Epidermal melanocyte (primary cell): ENCODE measurements at regions not wholly inside any gene's neighbourhood (a gene's known extent, or its start where the extent isn't known, plus 50 kb on each side); places are given as distances from the start of the nearest gene placed in this dataset.
"Not testable (repeated sequence)": the region's sequence is repeated elsewhere in the genome, so short reads cannot be mapped to it uniquely, and the experiment has no call there.

Experiments used
- DNase-seq: peaks from one replicate; pipeline ENCODE4 v3.0.0; 2011; ENCODE audit warnings: low spot score; ENCODE audit not compliant: insufficient read length

- DNase-seq = not testable (repeated sequence)
These were observed 153.8 kb upstream of the PRKX start for GRCh38 chrX:3867067-3867831.

GRCh38 chrX:3858332-3858731 is 144.9 kb upstream of the PRKX start:
- not testable (repeated sequence) for DNase-seq

- DNase-seq = not testable (repeated sequence)
These were observed 130.2 kb upstream of the PRKX start for GRCh38 chrX:3843522-3844145.

GRCh38 chrX:3842822-3843521 is 129.5 kb upstream of the PRKX start:
- DNase-seq = not testable (repeated sequence)

GRCh38 chrX:3838754-3839153 is 125.3 kb upstream of the PRKX start:
- not testable (repeated sequence) for DNase-seq

- DNase-seq = not testable (repeated sequence)
These were observed 124.7 kb upstream of the PRKX start for GRCh38 chrX:3837958-3838643.

- not testable (repeated sequence) for DNase-seq
These were observed 123.8 kb upstream of the PRKX start for GRCh38 chrX:3837211-3837610.

GRCh38 chrX:3833761-3834542 is 120.5 kb upstream of the PRKX start:
- DNase-seq = not testable (repeated sequence)

GRCh38 chrX:3830020-3830419 is 116.6 kb upstream of the PRKX start:
- not testable (repeated sequence) for DNase-seq

- not testable (repeated sequence) for DNase-seq
These were observed 115.6 kb upstream of the PRKX start for GRCh38 chrX:3829041-3829531.

- not testable (repeated sequence) for DNase-seq
These were observed 115.1 kb upstream of the PRKX start for GRCh38 chrX:3828378-3829040.

GRCh38 chrX:3824008-3824407 is 110.6 kb upstream of the PRKX start:
- not testable (repeated sequence) for DNase-seq

GRCh38 chrX:3820167-3820566 is 106.7 kb upstream of the PRKX start:
- DNase-seq = no peak

- not testable (repeated sequence) for DNase-seq
These were observed 104.0 kb upstream of the PRKX start for GRCh38 chrX:3817480-3817879.

GRCh38 chrX:3815896-3816664 is 102.6 kb upstream of the PRKX start:
- no peak for DNase-seq

- DNase-seq = peak; percentile 36
These were observed 98.2 kb upstream of the PRKX start for GRCh38 chrX:3811331-3812311.

- no peak for DNase-seq
These were observed 94.5 kb upstream of the PRKX start for GRCh38 chrX:3807906-3808305.

GRCh38 chrX:3806630-3807029 is 93.2 kb upstream of the PRKX start:
- DNase-seq = no peak
